HEK293 (cell line): ENCODE measurements at regions not wholly inside any gene's neighbourhood (a gene's known extent, or its start where the extent isn't known, plus 50 kb on each side); places are given as distances from the start of the nearest gene placed in this dataset.

Experiments
- CTCF ChIP-seq: fragments of 450-650 bp; formaldehyde crosslinking; IDR thresholded peaks from 2 replicates; pipeline ENCODE4 v1.5.1; 2016; ENCODE audit warnings: missing biosample characterization, missing genetic modification characterization
- HOXA7 ChIP-seq: sonication (generic); formaldehyde crosslinking; IDR thresholded peaks from 2 replicates; pipeline ENCODE4 v1.8.1; 2022; ENCODE audit warnings: missing genetic modification reagents, borderline replicate concordance
- YY1 ChIP-seq: fragments of 450-650 bp; formaldehyde crosslinking; IDR thresholded peaks from 2 replicates; pipeline ENCODE4 v1.5.1; 2018; ENCODE audit warnings: missing biosample characterization, missing genetic modification characterization
- ZBTB20 ChIP-seq: fragments of 450-650 bp; formaldehyde crosslinking; IDR thresholded peaks from 2 replicates; pipeline ENCODE4 v1.5.1; 2016; ENCODE audit warnings: missing biosample characterization, missing genetic modification characterization
- ZNF175 ChIP-seq: fragments of 450-650 bp; formaldehyde crosslinking; IDR thresholded peaks from 2 replicates; pipeline ENCODE4 v1.5.1; 2016; ENCODE audit warnings: missing biosample characterization, missing genetic modification characterization
- ZNF501 ChIP-seq: fragments of 450-650 bp; formaldehyde crosslinking; IDR thresholded peaks from 2 replicates; pipeline ENCODE4 v1.5.1; 2016; ENCODE audit warnings: missing biosample characterization, missing genetic modification characterization
- TF ChIP-seq, protein P1 (sequence below): fragments of 450-650 bp; formaldehyde crosslinking; IDR thresholded peaks from 2 replicates; pipeline ENCODE4 v1.5.1; 2016; ENCODE audit warnings: missing biosample characterization, missing genetic modification characterization
- TF ChIP-seq, protein P2 (sequence below): sonication (generic); formaldehyde crosslinking; IDR thresholded peaks from 2 replicates; pipeline ENCODE4 v1.8.1; 2022; ENCODE audit warnings: mild to moderate bottlenecking, moderate library complexity, missing genetic modification reagents

GRCh38 chr2:123901256-123901655 lies 123.8 kb upstream of the CNTNAP5 start:
- TF ChIP-seq CTCF (tag by site-specific recombination), result no peak
- TF ChIP-seq, protein P1, sequence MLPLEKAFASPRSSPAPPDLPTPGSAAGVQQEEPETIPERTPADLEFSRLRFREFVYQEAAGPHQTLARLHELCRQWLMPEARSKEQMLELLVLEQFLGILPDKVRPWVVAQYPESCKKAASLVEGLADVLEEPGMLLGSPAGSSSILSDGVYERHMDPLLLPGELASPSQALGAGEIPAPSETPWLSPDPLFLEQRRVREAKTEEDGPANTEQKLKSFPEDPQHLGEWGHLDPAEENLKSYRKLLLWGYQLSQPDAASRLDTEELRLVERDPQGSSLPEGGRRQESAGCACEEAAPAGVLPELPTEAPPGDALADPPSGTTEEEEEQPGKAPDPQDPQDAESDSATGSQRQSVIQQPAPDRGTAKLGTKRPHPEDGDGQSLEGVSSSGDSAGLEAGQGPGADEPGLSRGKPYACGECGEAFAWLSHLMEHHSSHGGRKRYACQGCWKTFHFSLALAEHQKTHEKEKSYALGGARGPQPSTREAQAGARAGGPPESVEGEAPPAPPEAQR (tag by site-specific recombination), result no peak
- no peak for TF ChIP-seq HOXA7 (CRISPR knock-in tag)
- TF ChIP-seq, protein P2, sequence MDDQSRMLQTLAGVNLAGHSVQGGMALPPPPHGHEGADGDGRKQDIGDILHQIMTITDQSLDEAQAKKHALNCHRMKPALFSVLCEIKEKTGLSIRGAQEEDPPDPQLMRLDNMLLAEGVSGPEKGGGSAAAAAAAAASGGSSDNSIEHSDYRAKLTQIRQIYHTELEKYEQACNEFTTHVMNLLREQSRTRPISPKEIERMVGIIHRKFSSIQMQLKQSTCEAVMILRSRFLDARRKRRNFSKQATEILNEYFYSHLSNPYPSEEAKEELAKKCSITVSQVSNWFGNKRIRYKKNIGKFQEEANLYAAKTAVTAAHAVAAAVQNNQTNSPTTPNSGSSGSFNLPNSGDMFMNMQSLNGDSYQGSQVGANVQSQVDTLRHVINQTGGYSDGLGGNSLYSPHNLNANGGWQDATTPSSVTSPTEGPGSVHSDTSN, result no peak
- no peak for TF ChIP-seq ZNF501 (tag by site-specific recombination)
- no peak for TF ChIP-seq ZBTB20
- TF ChIP-seq YY1 (tag by site-specific recombination), result no peak
- TF ChIP-seq ZNF175 (tag by site-specific recombination), result no peak
